ENCODE measurements at regions not wholly inside any gene's neighbourhood (a gene's known extent, or its start where the extent isn't known, plus 50 kb on each side); places are given as distances from the start of the nearest gene placed in this dataset.

DNA sequence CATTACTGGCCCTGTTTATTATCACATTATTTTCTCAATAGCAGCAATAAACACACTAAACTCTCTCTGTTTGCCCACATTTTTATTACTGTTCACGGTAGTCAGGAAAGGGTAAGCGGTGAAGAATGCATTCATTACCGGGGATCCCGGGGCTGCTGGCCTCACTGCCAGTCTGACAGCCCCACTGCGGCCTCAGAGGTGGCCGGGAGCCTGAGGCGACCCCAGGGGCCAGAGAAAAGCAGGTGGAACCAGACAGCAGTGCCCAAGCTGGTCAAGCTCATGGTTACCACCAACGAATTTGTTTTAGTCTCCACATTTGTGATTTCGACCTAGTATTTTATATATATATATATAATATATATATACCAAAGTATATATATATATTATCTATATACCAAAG is 127.7 kb downstream of the LRATD1 start:
- no peak for TF ChIP-seq POLR2AphosphoS5 (IDR thresholded peaks at IDR 0.05)
- TF ChIP-seq CTCF (IDR thresholded peaks at IDR 0.05 in 8 of 11, conservative IDR thresholded peaks at IDR 0.05 in 3 of 11): no peak
- TF ChIP-seq POLR2A (IDR thresholded peaks at IDR 0.05): no peak
